ENCODE measurements at regions not wholly inside any gene's neighbourhood (a gene's known extent, or its start where the extent isn't known, plus 50 kb on each side); places are given as distances from the start of the nearest gene placed in this dataset.

DNA sequence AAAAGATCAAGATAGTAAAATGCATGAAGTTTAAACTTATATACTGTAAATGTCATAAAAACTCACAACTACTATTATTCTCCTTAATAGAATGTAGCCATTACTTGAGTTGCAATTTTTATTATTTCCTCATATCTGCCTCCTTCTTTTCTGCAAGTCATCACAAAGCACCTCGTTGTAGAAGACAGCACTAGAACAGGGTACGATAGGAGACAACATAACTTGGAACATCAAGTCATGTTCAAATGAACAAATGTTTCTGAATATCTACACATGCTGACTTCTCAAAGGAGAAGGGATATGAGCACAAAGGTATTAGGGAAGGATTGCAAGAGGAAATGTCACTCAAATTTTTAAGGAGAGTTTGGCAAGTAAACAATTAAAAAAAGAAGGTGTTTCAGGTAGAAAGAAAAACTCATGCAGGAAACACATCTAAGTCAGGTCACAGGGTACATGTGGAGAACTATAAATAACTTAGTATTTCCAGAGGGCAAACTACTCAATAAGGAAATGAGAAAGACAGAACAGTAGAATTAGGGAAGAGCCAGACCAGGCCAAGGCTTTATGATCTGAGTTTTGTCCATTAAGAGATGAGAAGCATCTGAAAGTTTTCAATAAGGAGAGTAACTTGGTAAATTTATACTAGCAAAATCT is 186.7 kb downstream of the CRPPA start:
- DNase-seq (ENCODE audit: low read depth in 2 of 2), result no peak

DNA sequence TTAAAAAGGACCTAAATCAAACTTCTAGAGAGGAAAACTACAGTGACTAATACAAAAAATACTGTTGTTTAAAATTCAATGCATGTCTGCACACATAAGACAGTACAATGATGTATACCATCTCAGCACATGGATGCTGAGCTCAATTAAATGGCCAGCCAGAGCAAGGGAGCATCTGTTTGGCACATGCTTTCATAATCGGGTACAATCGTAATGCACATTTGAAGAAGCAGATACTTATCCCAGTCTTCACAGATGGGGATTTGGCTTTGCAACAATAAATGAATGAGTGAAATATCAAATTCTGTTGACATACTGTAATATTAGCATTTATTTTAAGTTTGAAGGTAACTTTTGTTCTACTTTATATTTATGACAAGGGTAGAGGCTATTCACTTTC is 187.8 kb downstream of the CRPPA start:
- DNase-seq (ENCODE audit: low read depth in 2 of 2), result no peak

DNA sequence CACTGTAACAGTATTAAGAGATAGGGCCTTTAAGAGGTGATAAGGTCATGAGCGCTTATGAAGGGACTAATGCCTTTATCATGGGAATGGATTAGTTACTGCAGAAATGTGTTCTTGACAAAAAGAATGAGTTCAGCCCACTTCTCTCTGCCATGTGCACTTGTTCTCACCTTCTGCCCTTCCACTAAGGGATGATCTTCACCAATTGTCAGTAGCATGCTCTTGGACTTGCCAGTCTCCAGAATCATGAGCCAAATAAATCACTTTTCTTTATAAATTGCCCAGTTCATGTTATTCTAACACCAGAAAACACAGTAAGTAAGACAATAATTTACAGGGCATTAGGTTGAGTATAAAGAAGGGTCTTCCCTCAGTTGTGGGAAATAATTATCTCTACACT is 189.1 kb downstream of the CRPPA start:
- no peak for DNase-seq (ENCODE audit: low read depth in 2 of 2)

DNA sequence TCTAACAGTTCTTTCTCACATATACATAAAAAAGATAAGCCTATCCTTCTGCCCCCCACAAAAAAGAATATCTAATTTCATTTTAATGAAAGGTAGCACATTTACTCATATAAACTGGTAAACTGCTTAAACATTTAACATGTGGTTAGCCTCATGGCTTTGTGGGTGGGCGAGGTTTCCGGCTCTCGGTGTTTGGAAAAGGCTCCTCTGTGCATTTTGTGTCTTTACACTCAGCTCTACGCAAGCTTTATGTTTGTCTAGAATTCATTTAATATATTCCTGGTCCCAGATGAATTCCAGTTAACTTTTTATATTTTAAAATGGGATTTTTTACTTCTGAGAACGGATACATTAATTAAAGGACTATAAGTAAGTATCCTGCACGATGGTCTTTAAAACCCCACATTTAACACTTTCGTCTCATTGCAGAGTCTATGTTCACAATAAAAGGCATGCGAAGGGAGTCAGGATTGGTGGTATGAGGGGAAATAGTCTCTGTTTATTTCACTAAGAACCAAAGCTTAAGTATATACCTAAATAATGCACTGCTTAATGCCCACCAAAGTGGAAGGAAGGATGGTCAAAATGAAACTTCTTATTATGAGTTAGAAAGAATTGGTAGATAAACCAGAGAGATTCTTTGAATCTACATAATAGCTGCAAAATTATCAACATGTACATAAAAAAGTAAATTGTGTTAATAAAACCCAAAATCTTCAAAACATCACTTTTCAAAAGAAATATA is 197.2 kb downstream of the CRPPA start:
- no peak for DNase-seq (ENCODE audit: low read depth in 2 of 2)

DNA sequence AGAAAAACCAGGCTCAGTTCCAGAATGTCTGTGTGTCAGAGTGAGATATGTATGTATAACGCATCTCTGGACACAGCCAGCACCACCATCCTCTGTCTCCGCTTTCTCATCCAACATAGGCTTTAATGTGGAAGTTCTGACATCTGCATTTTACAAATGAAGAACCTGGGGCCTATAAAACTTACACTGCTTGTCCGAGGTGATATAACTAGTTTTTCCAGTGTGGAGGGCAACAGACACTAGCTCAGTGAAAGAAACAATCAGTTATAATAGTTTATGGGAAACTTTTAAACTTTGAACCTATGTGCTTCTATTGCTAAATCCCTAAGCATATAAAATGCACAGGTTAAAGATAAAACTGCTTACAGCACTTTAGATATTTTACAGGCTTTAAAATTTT is 208.7 kb downstream of the CRPPA start:
- no peak for DNase-seq (ENCODE audit: low read depth in 2 of 2)

DNA sequence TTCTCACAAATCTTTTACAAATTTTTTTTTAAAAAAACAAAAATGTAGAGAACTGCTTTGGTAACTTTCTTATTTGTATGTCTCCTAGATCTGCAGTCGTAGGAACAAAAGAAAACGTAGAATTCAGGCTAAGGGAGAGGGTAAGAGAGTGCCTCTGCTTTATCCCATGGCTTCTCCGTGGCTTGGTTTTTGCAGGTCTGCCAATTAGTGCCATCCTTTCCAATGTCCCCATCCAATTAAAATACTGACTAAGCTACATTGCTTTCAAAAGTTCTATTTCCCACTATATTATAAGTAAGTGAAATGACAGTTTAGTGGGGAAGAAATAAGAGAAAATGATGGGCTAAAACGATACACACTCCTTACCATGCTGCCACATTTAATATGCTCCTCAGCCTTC is 209.3 kb downstream of the CRPPA start:
- DNase-seq (ENCODE audit: low read depth in 2 of 2), result no peak

DNA sequence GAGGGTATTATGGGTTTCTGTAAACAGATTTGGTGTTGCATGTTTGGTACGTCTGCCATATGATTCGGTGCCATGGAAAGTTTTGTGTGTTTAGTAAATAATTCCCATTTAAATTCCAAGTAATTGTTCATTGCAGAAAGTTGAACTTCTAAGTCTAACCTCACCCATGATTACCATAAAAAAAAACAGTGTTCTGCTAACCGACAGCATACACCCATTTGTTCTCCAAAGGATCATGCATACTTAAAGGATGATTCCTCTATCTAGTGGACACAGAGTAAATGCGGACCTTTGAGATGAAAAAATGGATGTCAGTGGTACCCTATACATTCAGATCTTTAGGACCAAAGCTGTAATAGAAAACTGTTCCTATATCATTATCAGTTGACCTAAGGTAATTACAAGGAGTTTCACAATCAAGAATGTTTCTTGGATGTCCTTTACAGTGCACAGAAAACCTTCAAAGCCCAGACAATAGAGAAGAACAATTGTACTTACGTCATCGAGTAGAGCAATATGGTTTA is 209.9 kb downstream of the CRPPA start:
- no peak for DNase-seq (ENCODE audit: low read depth in 2 of 2)

DNA sequence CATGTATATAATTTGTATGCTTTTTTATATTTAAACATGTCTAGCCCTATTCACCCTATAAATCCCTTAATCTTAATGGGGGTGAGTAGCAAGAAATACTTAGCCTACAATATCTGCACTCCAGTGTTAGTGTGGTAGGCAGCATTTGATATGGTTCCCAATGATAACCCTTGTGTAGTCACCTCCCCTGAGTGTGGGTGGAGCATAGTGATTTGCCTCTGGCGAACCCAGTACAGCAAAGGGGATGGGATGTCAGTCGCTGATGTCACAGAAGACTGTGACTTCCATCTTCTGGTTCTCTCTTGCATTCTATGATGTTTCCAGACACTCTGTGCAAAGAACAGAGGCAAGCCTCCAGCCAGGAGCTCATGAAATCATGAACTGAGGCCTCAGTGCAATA is 211.2 kb downstream of the CRPPA start:
- DNase-seq (ENCODE audit: low read depth in 2 of 2), result no peak

DNA sequence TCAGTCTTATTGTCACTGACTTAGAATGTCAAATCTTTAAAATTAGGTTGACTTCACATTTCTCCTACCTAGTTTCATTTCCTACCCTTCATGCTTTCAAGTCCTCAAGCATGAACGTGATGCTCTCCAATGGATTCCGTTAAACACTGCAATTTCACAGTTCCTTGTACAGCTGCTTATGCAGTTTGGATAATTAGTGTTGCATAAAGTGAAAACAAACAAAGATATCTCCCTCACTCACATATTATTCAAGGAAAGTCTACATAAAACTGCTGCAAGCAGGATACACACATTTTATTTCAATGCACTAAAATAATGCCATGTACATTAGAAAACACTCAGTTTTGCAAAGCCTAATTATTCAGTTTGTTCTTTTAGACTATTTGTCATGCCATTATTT is 214.0 kb downstream of the CRPPA start:
- DNase-seq (ENCODE audit: low read depth in 2 of 2), result no peak

DNA sequence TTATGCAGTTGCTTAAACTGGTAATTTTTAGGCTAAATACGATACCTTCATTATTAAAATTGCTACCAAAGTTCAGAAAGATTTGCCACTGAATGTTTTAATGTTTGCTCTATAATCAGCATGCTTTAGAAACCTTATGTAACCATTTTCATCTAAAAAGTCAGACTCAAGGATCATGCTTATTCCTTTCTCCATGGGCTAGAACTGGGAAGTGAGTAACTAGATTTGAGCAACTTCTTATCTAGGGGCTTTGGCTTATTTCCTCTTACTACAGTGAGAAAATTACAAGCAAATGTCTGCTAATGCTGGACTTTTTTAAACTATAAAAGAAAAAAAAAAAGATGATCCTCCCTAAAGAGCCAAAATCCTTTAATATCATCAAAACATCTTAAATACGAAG is 215.9 kb downstream of the CRPPA start:
- no peak for DNase-seq (ENCODE audit: low read depth in 2 of 2)

DNA sequence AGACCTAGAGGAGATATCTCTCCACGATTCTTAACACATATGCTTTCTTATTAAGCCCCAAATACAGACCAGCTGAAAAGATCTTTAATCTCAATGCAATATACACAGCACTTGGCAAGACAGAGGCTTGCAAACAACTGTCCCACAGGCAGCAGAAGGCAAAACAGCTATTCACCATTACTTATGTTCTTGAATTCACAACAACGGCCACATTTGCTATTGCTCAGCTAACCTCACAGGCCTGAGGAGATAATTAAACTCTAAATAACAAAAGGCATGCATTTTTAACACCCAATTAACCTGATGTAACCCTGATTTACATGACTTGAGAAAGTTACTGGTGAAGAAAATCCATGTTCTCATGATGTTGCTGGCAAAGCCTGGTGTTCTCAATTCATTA is 216.4 kb downstream of the CRPPA start:
- DNase-seq (ENCODE audit: low read depth in 2 of 2), result no peak

DNA sequence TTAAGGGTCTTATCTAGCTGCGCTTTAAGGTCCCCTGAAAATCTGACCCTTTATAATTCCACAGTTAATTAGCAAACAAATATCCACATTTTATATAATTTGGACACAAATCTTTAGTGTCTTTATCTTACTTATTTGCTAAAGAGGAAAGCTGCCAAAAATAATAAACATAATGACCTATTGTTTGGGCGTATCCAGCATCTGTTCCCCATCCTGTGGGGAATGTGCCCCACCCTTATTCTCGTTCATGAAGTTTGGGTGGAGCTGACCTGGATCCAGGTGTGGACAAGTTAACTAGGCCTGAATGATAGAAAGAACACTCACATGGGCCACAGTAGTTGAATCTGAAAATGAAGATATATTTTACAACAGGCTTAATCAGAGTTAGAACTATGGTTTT is 218.3 kb downstream of the CRPPA start:
- DNase-seq (ENCODE audit: low read depth in 2 of 2), result no peak

DNA sequence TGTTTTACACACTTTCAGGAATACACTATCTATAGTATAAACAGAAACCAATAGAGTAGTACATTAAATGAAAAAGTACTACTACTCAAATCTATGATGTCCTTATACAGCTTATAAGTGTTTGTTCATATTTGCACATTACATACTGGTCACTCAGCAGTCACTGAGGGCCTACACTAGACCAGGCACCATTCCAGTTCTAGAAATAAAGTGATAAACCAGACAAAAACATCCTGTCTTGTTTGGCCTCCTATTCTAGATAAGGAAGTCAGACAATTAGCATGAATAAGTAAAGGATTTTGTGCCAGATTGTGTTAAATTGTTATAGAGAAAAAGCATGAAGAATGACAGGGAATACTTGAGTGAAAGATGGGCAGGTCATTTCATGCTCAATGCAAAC is 219.0 kb downstream of the CRPPA start:
- DNase-seq (ENCODE audit: low read depth in 2 of 2), result peak in 1 of 2 donors; percentile 77

DNA sequence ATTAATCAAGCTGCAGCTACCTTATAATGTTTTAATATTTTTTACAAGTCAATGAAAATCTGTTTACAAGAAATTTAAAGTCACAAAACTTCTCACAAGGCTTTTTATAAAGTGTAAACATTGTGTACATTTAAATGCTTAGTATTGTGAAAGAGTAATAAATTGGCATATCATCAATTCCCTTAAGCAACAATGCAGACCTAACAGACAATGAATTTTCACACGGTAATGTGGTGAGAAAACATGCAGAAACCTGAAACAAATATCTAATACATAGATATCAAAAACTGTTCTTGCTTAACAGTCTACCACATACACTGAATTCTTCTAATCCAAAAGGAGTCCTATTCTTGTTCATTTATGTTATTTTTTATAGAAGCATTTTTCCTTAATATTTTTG is 220.7 kb downstream of the CRPPA start:
- no peak for DNase-seq (ENCODE audit: low read depth in 2 of 2)

DNA sequence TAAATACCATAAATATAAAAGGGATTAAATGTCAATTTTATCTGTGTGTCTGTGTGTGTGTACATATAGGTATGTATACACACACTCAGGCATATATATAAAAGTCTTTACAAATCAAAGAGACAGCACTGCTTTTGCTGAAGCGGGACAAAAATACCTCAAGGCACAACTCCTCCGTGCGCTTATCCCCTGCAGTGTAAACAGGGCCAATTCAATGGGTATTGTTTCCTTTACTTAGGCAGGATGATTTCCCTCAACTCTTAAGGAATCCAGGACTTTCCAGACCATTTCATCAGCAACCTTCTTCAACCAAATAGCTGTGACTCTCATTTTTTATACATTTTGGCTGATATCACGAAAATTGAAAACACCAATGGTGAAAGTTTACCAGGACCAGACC is 227.7 kb downstream of the CRPPA start:
- DNase-seq (ENCODE audit: low read depth in 2 of 2), result no peak

DNA sequence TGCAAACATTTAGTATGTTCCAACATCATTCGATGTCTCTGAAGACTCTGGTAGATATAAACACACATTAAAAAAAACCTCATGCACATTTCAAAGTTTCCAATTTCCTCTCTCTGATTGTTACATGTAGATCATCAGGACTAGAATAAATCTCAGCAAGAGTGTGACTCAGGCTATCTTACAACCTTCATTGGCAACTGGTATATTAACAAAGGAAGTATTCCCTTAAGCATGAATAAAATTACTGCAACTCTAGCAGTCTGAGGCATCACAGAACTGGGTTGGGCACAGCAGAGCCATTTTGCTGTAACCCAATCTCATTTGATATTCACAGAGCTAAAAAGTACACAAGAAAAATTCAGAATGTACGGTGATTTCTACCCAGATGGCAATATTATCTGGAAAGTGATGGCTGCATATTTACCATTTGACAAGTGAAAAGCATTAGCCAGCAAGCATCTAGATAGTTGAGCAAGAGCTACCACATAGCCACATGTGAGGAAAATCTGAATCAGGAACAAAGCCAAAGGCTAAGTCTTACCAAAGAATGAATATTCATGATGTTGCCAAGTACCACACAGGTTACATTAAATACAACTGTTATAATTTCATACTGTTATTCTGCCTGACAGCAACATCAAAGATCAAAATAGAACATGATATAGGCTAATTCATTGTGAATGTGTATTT is 232.2 kb downstream of the CRPPA start:
- no peak for DNase-seq (ENCODE audit: low read depth in 2 of 2)

DNA sequence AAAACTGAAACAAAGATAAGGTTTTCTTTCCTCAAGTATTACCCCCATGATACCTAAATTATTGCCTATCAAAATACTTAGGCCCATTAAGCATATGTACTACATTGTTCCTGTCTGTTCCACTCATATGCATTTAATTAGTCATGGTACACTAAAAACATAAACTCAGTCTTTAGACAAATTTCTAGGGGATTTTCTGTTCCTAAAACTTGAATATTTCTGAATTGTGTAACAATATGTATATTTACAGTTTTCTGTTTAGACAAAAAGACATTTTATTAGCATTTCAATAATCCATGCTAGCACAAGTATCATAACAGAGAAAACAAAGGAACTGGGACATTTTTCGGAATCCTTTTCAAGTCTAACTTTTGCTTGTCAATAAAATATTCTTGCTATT is 234.2 kb downstream of the CRPPA start:
- no peak for DNase-seq (ENCODE audit: low read depth in 2 of 2)

DNA sequence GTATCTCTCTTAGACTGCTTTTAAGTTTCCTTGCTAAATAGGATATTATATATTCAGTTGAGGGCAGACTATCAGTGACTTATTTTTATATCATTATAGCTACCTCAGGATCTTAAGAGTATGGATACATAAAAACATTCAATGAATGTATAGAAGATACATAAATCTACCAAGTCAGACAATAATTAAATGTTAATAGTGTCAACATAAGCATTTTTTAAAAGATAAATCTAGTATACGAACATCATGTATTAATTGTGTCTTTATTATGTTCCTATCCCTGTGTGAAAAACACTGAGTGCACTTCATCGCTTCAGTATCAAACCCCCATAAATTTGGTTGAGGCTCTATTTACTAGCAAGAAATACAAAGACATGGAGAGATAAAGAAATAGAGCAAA is 242.8 kb downstream of the CRPPA start:
- DNase-seq (ENCODE audit: low read depth in 2 of 2), result no peak

DNA sequence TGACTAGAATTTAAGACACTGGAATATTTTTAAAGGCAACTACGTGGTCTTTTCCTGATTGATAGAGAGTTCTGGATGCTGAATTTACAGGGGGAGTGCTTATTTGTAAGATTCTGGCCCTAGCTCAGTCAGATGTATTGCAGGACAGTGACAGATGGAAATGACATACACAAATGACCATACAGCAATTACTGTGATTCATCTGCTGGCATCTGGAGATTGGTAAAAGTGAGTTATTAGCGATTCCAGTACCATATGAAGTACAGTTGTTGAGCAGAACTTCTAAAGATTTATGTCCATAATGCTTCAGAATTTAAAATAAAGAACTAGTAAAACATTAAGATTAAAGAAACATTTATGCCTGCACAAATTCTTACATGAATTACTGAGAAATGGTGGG is 243.2 kb downstream of the CRPPA start:
- no peak for DNase-seq (ENCODE audit: low read depth in 2 of 2)

DNA sequence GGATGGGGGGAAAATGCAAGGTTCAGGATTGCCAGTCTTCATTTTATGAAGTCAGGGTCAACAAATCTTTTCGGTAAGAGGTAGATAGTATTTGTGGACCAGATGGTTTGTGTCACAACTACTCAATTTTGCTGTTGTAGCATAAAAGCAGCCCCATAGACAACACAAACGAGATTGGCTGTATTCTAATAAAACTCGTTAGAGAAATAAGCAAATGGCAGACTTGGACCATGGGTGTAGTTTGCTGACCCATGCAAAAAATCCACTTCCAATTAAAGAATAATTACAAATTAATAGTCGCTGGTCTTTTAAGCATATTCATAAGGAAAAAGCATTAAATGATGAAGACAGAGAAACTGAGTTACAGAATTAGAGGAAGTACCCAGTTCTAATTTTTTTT is 247.1 kb downstream of the CRPPA start:
- DNase-seq (ENCODE audit: low read depth in 2 of 2), result no peak

DNA sequence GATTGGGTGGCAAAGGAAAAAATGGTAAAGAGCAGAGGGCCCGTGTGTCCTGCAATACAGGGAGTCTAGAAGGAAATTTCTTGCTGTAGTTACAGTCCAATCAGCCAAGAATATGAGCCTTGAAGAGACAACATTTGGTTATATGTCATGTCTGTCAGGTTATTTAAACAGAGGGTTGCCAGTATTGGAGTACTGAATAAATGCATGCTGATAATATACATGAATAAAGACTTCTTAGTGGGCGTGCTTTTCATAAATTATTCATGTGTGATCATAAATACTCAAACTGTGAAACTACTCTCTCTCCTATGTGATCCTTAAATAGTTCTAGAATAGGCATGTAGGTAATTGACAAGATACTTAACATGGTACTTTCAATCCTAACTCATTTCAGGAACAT is 249.0 kb downstream of the CRPPA start:
- no peak for DNase-seq (ENCODE audit: low read depth in 2 of 2)

DNA sequence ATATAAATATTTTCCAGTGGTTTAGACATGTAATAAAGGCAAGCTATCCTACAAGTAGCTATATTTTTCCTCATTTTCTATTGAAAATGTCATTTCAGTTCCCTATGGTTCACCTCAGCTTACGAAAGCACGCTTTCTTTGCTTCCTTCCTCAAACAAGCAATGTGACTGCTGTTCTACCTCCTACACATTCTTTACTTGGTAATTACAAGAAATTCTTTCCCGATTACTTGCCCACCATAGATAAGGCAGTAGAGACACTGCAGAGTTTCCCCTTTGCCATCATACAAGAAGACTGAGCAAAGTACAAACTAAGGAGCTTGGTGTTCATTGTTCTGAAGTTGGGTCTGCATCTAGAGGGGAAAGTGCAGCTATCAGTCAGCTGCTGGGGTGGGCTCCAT is 249.4 kb downstream of the CRPPA start:
- DNase-seq (ENCODE audit: low read depth in 2 of 2), result no peak

DNA sequence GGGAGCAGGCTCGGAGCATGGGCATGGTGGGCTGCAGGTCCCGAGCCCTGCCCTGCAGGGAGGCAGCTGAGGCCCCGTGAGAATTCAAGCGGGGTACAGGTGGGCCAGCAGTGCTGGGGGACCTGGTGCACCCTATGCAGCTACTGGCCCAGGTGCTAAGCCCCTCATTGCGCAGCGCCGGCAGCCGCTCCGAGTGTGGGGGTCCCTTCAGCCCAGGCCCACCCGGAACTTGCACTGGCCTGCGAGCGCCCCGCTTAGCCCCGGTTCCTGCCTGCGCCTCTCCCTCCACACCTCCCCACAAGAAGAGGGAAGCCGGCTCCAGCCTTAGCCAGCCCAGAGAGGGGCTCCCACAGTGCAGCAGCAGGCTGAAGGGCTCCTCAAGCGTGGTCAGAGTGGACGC is 250.7 kb downstream of the CRPPA start:
- DNase-seq (ENCODE audit: low read depth in 2 of 2), result no peak
